ENCODE measurements at regions not wholly inside any gene's neighbourhood (a gene's known extent, or its start where the extent isn't known, plus 50 kb on each side); places are given as distances from the start of the nearest gene placed in this dataset.

DNA sequence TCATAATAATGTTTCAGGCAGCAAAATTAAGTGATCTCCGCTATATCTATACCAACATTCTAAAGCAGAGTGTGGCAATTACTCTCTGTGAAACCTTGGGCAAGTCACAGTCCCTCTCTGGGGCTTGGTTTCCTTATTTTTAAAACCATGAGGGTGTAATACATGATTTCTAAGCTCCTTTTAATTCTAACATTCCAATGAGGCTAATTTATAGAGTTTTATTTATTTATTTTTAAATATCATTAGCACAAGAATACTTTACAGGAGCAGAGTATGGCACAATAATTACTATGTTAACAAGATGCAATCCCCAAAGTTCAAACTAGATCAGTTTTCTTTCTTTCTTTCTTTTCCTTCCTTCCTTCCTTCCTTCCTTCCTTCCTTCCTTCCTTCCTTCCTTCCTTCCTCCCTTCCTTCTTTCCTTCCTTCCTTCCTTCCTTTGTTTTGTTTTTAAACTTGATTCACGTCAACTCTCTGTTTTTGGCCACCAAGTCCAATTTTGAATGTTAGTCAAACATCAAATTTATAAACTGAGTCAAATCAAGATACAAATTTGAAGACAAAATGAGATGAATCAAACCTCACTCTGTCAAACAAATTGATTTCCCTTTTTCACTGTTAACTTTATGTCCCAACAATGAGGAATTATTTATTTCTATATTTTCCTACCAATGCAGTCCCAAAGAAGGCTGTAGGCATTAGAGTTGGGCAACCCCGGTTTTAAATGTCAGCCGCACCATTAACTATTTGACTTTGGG is 50.2 kb upstream of the GPR174 start:
- TF ChIP-seq, protein P1, sequence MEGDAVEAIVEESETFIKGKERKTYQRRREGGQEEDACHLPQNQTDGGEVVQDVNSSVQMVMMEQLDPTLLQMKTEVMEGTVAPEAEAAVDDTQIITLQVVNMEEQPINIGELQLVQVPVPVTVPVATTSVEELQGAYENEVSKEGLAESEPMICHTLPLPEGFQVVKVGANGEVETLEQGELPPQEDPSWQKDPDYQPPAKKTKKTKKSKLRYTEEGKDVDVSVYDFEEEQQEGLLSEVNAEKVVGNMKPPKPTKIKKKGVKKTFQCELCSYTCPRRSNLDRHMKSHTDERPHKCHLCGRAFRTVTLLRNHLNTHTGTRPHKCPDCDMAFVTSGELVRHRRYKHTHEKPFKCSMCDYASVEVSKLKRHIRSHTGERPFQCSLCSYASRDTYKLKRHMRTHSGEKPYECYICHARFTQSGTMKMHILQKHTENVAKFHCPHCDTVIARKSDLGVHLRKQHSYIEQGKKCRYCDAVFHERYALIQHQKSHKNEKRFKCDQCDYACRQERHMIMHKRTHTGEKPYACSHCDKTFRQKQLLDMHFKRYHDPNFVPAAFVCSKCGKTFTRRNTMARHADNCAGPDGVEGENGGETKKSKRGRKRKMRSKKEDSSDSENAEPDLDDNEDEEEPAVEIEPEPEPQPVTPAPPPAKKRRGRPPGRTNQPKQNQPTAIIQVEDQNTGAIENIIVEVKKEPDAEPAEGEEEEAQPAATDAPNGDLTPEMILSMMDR (IDR thresholded peaks at IDR 0.05), result no peak
- TF ChIP-seq POLR2A (IDR thresholded peaks at IDR 0.05), result no peak

All from testis (tissue), 2 donors.